Kidney epithelial cell (primary cell): ENCODE measurements at regions not wholly inside any gene's neighbourhood (a gene's known extent, or its start where the extent isn't known, plus 50 kb on each side); places are given as distances from the start of the nearest gene placed in this dataset.

ENCODE experiments used
- DNase-seq: peaks from one replicate; pipeline ENCODE4 v3.0.0-alpha.2; 2010; ENCODE audit warnings: low read depth
- H3K27me3 ChIP-seq: 2 replicates; pipeline ENCODE4 v1.6.0; 2011; ENCODE audit warnings: low read length; ENCODE audit not compliant: control insufficient read depth, insufficient read depth
- H3K36me3 ChIP-seq: 2 replicates; pipeline ENCODE4 v1.5.1; 2011; ENCODE audit warnings: low read length; ENCODE audit not compliant: control insufficient read depth, insufficient read depth
- H3K4me3 ChIP-seq: 2 replicates; pipeline ENCODE4 v1.5.1; 2011; ENCODE audit warnings: low read depth, mild to moderate bottlenecking, control low read depth, low read length
- CTCF ChIP-seq: IDR thresholded peaks from 2 replicates; pipeline ENCODE4 v1.5.1; 2011; ENCODE audit warnings: mild to moderate bottlenecking, moderate library complexity, low read length, control low read depth, inconsistent platforms; ENCODE audit not compliant: insufficient read depth, poor library complexity, severe bottlenecking

- no peak overlapping the region for H3K4me3 ChIP-seq
- no peak for DNase-seq
- H3K27me3 ChIP-seq, result peaks cover 4% of the 10 kb centered on the region
Observed at GRCh38 chr21:43292041-43292865, 123.4 kb downstream of the CRYAA start.

GRCh38 chr21:43291347-43291950, 122.6 kb downstream of the CRYAA start:
- Histone ChIP-seq H3K4me3 (no peak overlapping the region), H3K36me3 (no peaks in the 10 kb centered on the region), H3K27me3 (peaks cover 4% of the 10 kb centered on the region)
- TF ChIP-seq CTCF, result no peak
- DNase-seq, result no peak

More at GRCh38 chr21:43292041-43292865, 123.4 kb downstream of the CRYAA start:
- no peaks in the 10 kb centered on the region for H3K36me3 ChIP-seq
- TF ChIP-seq CTCF, result no peak

GRCh38 chr21:43290421-43291346, 121.9 kb downstream of the CRYAA start:
- no peak overlapping the region for H3K4me3 ChIP-seq
- H3K36me3 ChIP-seq, result no peaks in the 10 kb centered on the region
- DNase-seq, result no peak
- H3K27me3 ChIP-seq, result peaks cover 4% of the 10 kb centered on the region
- TF ChIP-seq CTCF, result no peak

- DNase-seq, result no peak
- no peaks in the 10 kb centered on the region for H3K36me3 ChIP-seq
- peaks cover 4% of the 10 kb centered on the region for H3K27me3 ChIP-seq
- no peak overlapping the region for H3K4me3 ChIP-seq
- no peak for TF ChIP-seq CTCF
Observed at GRCh38 chr21:43289966-43290365, 121.2 kb downstream of the CRYAA start.

GRCh38 chr21:43289442-43289841, 120.6 kb downstream of the CRYAA start:
- Histone ChIP-seq H3K27me3 (peaks cover 4% of the 10 kb centered on the region), H3K4me3 (no peak overlapping the region), H3K36me3 (no peaks in the 10 kb centered on the region)
- no peak for DNase-seq
- no peak for TF ChIP-seq CTCF
